Sciatic nerve (tissue), 2 donors: ENCODE measurements at regions not wholly inside any gene's neighbourhood (a gene's known extent, or its start where the extent isn't known, plus 50 kb on each side); places are given as distances from the start of the nearest gene placed in this dataset.

ENCODE experiments used
- ATAC-seq: fragments of 200-7000 bp; cut with Tn5 transposase; one replicate; pipeline ENCODE4 v1.9.1; 2020; ENCODE audit warnings: mild to moderate bottlenecking, moderate library complexity
- DNase-seq: peaks from one replicate; pipeline ENCODE4 v3.0.0-alpha.2; 2020; ENCODE audit warnings: low spot score
- intact Hi-C: fragments of 100-400 bp; cut with DNase I; formaldehyde crosslinking; loops from one replicate; pipeline ENCODE4 v1.14.2; 2022
- donor health status: DM: no; HTN: no; CAD: no.
- donor health status: DM: no; HTN: no; CAD: no.

DNA sequence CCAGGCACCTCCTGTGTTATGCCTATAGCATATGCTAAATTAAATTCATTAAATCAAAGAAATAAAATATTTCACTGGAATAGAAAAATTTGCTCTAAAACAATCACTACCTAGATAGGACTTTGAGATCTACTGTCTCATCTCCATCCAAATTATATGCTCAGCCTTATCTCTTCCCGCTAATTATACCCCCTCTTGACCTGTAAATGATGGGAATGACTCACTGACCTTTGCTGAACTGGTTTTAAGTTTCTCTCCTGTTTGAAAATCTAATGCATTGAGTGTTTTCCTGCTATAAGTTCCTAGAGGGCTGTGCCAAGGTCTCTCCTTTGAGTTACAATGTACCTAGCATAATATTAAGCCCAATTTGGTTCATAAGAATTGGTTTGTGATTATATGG lies 110.1 kb downstream of the BMP2 start:
- no peak for DNase-seq
- no peak for ATAC-seq
- intact Hi-C loops, result no loop called here

DNA sequence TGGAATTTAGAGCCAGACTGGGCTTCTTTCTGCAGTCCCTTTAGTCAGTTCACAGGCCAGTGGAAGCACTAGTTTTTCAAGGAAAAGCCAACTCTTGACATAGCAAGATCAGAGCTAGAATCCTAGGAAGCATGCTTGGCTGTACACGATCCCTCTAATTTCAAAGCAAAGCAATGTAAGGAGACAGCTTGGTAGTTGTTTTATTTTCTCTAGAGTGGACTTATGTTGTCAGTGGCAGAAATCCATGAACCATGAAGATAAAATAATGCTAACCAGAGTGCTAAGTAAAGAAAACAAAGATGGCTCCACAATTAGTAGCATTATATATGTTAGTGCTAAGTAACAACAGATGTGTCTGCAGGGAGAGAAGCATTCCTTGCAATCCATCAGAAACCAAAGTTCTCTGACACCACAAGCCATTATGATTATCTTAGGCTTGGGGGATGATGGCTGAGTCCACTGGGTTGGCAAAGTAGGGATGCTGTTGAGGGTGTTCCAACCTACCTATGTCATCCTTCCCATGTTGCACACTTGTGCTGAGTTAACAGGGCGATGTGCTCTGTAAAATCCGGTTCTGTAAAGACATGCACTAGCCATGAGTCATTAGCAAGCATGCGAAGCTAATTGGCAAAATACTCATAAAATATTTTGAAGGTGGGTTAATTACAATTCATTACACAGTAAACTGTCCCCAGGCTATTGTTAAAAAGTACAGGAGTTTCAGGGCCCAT lies 115.2 kb downstream of the BMP2 start:
- intact Hi-C loops, result no loop called here
- no peak for ATAC-seq
- DNase-seq, result no peak

DNA sequence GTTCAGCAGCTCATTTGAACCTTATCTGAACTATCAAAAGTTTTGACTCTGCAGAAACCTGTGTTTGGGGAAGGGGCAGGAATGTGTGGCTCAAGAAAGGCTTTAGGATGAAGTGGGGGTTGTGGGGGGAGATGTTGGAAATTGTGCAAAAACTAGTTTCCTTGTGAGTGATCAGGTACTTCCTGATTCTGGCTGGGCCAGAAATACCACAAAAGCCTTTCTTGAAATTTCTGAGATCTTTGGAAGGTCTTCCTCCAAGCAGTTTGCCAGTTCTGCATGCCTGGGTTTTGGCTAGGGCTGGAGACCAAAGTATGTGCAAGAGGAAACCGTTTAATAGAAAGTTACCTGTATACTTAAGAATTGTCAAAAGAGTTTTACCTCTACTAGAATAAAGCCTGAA lies 116.6 kb downstream of the BMP2 start:
- ATAC-seq, result no peak
- no peak for DNase-seq
- intact Hi-C loops, result no loop called here

DNA sequence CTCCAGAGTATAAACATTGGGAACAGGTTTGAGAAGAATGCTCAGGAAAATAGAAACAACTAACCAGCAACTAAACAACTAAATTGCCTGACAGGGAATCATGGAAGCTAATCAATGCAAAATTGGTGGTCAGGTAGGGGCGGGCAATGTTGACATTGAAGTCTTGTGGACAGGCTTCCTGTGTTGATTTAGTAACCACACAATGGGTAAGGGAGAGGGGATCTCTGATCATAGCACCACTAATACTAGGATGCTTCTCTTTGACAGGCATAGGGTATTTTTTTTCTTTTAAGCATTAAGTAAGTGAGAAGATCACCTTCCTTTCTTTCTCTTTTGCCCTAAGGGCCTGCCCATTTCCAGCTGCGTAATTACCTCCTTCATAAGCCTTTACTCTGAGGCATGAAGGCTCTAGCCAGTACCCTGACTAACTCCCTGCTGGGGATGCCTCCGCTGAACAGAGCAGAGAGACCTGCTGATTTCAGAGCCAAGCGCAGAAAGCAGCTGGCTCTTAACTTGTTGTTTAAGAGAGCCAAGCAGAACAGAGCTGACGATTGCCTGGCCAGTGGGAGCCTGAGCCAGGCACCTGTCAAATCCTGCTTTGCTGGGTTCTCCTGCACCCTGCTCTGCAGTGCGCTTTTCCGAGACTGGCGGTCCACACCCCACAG lies 118.7 kb downstream of the BMP2 start:
- intact Hi-C loops, result no loop called here
- no peak for ATAC-seq
- DNase-seq, result no peak

DNA sequence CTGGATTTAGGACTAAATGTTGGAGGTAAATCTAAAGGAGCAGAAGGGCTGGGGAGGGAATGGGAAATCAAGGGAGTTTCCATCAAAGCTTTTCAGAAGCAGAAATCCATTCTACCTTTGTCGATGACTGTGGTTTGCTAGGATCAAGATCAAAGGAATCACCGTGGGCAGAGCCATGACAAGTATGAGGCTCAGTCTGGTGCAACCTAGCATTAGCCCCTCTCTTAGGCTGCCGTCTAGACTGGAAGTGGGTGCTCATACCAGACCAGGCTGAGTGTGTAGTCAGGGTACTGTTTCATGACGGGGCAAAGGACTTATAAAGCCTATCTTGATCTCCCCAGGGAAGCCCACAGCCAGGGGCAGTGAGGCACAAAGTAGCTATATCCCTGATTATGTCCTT lies 120.5 kb downstream of the BMP2 start:
- ATAC-seq (no peak), DNase-seq (no peak)
- intact Hi-C loops, result loop anchor here (2.0 kb wide), 1 partner anchor 195 kb away; no protein-coding TSS in a partner anchor

DNA sequence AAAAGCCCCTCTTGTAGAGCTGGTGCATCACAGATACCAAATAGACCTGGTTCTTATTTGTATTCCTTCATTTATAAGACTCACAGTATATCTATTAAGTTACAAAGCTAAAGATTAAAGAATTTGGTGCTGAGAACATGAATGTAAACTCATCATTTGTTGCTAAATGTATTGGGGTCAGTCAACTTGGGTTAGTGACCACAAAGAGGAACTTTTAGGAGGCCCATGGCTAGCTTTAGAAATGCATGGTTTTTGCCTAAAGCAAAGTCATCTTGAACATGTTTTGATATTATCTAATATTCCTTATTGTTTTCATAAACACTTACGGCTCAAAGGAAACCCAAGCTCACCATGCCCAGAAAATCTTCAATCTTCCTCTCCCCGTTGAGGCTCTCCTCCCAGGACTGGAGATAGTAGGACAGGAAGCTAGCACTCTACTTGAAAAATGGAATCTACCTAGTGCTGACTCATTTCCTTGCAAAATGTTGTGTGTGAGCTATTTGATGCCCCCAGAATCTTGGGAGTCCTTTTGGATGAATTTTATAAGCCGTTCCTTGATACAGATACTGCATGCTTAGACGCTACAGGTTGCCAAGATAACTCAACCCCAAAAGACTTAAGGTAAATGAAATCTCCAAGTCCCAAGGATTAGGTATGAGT lies 121.4 kb downstream of the BMP2 start:
- intact Hi-C loops, result loop anchor here (2.0 kb wide), 1 partner anchor 194 kb away; no protein-coding TSS in a partner anchor
- no peak for DNase-seq
- no peak for ATAC-seq

DNA sequence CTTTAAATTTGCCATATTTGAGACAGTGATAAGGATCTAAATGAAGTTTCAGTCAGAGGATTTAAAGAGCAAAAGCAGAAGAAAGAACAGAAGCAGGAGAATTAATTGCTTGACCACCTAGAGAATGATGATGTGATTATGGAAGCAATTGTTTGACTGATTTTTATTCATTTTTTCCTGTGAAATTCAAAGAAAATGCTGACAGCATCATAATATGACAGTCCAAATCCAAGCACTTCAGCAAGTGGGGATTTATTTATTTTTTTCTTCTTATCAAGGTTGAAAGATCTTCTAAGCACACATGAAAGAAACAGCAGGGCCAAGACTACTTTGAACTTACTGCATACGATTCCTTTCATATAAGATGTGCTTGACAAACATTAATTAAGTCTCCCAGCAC lies 125.2 kb downstream of the BMP2 start:
- intact Hi-C loops, result no loop called here
- ATAC-seq (no peak), DNase-seq (no peak)

DNA sequence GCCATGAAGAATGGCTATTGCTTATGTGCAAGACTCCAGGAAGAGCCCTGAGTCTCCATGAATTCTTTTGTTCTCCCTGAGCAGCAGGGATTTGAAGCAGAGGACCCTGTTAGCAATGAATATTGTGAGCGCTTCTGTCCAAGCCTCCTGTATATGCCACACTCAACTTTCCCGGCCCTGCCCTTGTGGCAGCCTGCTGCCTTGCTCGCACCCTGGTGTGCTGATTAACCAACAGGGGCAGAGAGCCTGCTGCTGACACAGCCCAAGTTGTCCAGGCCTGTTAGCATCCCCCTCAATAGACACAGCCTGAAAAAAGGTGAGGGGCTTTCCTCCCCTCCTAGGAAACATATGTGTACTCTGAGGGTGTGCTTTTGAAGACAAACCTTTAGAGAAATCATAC lies 131.4 kb downstream of the BMP2 start:
- intact Hi-C loops, result no loop called here
- no peak for ATAC-seq
- no peak for DNase-seq

DNA sequence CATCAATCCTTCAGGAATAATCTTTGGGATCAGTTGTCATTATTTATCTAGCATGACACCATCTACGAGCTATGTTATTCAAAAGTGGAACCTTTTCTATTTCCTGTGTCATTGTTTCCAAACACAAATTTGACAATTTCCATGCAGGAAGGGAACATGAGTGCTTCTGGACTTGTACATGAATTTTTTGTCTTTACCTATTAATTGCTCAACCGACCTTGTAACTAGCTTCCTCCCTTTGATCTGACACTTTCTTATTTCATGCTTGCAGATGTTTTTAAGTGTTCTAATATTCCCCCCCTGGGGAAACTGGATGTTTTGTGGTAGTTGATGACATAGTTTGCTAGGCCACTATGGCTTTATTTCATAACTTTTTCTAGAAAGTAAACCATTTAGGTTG lies 139.4 kb downstream of the BMP2 start:
- intact Hi-C loops, result no loop called here
- no peak for DNase-seq
- ATAC-seq, result no peak

DNA sequence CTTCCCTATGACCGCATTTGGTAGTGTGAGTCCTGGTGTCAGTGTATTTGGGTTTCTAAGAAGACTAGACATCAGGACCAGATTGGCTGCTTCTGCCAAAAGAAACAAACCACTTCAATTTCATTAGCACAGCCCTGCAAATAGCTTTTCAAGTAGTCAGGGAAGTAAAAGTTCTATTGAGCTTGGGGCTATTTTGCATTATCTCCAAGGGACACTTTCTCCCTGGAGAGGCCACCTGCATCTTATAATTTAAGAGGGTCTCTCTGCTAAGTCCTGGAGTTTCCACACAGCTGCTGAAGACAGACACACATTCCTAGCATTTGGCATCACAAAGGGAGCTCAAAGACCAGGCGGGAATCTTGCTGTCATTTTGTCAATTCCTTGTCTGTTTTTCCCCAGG lies 141.2 kb downstream of the BMP2 start:
- ATAC-seq (no peak), DNase-seq (no peak)
- intact Hi-C loops, result no loop called here

DNA sequence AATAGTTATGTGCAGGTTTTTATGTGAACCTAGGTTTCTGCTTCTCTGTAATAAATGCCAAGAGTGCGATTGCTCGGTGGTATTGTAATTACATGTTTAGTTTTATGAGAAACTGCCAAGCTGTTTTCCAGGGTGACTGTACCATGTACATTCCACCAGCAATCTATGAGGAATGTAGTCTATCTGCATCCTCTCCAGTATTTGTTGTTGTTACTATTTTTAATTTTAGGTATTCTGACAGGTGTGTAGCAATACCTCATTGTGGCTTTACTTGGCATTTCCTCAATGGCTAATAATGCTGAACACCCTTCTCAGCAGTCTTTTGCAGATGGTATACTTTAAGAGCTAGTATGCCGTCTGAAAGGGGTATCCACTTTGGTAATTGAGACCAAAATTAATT lies 142.1 kb downstream of the BMP2 start:
- ATAC-seq (no peak), DNase-seq (no peak)
- intact Hi-C loops, result no loop called here

DNA sequence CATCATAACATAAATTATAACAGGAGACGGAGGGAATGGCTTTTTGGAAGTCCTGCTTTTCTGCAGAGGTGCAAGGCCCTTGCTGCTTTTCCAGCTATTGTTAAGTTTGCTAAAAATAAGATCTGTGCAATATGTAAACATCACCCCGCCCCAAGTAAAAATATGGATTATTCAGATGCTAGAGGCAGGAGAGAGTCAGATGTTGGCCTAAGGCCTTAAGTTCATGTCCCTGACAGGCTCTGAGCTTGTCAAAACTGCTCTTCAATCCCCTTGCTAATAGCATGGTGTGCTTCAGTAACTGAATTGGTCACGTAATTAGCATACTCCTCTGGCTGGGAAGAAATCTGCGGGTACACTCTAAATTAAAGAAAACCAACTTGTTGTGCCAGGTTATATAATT lies 147.5 kb downstream of the BMP2 start:
- ATAC-seq (no peak), DNase-seq (no peak)
- intact Hi-C loops, result no loop called here

DNA sequence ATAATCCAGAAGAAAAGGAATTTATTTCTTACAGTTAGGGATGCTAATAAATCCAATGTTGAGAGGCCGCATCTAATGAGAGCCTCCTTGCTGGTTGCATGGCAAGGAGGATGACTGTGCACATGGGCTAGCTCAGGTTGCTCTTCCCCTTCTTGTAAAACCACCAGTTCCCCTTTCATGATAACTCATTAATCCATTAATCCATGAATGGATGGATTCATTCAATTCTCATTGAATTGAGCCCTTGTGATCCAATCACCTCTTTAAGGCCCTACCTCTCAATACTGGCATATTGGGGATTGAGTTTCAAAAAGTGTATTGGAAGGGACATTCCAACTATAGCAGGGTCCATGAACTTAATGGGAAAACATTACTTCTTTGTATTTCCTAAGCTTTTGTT lies 149.5 kb downstream of the BMP2 start:
- intact Hi-C loops, result no loop called here
- DNase-seq, result no peak
- ATAC-seq, result no peak

DNA sequence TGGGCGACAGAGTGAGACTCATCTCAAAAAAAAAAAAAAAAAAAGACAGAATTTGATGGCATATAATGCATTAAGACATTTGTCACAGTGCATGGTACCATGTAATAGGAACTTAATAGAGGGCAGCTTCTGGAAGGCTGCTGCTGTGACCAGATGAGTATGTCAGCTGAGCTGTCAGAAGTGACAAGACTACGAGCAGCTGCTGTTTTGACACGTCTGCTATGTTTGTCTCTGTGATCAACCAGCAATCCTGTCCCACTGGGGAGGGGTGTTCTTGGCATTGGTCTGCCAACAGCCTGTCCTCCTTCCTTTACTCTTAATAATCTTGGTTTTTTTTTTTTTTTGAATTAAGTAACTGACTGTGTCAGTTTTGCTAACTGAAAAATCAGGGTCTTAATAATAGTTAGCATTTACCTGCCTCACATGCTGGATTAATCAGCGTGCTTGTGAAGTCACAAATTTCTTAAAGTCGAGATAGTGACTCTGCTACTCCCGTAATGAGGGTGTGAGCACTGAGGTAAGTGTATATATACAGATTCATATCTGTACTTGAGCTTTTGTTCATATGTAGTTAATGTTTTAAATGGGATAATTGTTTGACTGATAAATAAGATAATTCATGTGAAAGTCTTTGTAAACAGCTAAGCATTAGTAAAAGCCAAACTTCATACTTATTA lies 152.4 kb downstream of the BMP2 start:
- DNase-seq (no peak), ATAC-seq (no peak)
- intact Hi-C loops, result no loop called here

DNA sequence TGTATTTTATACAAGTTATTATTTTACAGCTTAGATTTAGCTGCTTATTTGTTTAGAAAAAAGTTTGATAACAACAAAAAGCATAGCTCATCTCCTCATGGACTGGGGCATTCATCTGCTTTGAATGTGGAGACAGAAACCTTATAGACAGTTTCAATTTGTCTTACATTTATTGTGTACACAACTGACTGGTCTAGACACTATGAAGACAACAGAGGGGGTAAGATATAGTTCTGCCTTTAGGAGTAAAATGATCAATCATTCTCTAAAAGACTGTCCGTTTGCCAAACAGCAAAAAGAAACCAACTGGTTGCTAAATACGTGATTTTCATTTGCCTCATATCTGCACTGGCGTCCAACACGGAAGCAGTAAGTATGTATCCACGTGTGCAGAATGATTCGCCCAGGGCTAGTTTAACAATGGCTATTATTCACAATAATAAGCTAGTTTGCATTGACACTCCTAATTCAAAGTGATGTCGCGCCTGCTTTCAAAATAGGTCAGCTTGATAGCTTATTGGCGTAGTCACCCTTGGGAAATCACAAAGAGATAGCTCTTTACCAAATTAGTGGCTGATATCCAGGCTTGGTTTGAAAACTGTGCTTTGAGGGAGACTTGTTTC lies 153.6 kb downstream of the BMP2 start:
- intact Hi-C loops, result no loop called here
- no peak for ATAC-seq
- no peak for DNase-seq

DNA sequence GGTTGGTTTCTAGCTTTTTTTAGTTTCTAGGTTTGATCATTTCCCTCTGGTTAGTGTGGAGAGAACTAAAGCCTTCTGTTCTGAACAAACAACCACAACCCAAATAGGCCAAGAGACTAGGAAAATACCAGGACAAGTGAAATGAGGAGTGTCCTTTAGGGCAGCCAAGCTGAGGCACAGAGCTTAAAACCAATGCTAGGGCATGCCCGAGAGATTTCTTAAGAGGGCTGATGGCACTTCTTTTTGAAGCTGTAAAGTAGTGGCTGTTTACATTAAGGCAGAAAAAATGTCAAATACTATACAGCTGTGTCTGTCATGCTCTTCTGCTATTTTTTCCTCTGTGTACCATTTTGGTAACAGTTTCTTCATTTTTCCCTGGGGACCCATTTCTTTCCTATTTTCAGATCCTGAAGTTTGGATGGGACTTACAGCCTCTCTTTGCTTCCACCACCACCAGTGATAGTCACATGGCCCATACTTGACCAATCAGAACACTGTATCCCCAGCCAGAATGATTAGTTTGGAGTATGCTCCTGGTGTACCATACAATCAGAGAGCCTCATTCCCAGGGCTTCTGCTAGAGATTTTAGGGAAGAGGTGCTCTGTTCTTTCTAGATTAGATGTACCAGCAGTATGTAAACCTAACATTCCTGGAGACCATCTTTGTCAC lies 154.4 kb downstream of the BMP2 start:
- DNase-seq, result no peak
- no peak for ATAC-seq
- intact Hi-C loops, result no loop called here

DNA sequence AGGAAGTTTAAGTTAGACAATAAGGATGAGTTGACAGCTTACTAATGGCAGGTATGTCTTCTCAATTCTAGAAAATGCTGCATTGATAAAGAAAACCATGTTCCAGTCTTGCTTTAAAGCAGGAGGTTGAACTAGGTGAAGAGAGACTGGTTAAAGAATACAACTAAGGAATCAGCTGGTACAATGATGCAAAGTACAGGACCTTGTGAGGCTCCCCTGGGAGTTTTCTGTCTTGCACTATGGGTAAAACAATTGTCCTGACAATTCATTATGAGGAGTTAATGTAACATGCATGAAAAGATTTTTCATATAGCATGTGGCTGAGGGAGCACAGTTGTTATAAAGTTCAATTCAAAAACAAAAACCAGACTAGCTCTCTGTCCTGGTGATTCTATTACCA lies 157.2 kb downstream of the BMP2 start:
- ATAC-seq, result no peak

DNA sequence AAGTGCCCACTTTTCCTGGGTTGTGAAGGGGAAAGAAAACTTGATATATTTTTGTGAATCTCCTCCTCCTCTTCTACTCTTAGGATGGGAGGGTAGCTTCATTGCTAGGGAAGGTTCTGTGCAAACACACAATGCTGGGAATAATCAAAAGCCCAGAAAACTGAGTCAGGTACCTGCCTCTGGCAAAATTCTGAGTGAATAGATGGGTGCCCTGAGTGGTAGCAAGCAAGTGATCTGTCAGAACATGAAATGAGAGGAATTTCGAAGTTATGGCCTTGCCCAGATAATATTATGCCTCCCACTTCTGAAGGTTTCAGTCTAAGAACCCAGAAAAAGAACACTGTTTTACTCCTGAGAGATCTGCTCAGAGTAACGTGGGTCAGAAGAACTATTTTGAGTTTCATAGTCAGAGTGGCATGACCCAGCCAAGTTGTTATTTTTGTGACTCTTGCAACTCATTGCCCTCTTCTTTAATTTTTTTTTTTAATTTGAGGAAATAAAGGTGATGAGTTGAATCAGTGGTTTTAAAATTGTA lies 158.3 kb downstream of the BMP2 start:
- DNase-seq, result no peak
- ATAC-seq, result no peak
- intact Hi-C loops, result no loop called here

More for the DNA sequence above, 157.2 kb downstream of the BMP2 start:
- DNase-seq, result no peak
- intact Hi-C loops, result no loop called here

DNA sequence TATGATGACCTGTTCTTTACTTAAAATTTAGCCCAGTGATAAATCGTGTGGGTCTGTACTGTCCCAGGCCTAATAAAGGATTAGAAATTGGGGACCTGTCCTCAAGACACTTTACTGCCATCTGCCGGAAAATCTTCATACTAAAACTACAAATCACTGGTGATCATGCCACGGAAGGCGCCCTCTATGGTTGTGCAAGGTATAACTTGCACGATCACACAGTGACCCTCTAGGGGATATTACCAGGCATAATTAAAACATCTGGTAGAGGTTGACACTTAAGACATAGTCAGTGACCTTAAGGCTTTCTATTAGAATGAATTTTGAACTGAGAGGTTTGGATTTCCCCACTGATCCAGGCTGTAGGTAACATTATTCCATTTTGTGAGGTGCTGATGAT lies 172.6 kb downstream of the BMP2 start:
- intact Hi-C loops, result no loop called here
- DNase-seq (no peak), ATAC-seq (no peak)
